ENCODE measurements at regions not wholly inside any gene's neighbourhood (a gene's known extent, or its start where the extent isn't known, plus 50 kb on each side); places are given as distances from the start of the nearest gene placed in this dataset.

DNA sequence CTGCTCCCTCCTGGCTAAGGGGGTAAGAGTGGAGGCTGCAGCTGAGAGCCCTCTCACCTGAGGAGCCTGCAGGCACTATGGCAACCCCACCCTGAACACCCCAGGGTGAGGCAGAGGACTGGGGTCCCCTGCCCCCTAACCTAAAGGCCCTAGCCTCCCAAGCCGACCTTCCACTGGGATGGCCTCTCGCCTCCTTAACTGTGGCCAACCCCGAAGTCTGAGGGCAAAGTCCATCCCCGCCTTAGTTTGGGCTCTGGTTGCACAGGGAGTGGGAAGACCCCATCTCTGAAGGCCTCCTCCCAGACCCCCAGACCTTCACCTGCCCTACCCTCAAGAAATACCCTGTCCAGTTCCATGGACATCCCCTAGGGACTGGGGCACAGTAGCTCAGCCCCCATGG lies 100.6 kb upstream of the PRR23E start:
- no peaks in the 10 kb centered on the region for H3K36me3 ChIP-seq (ENCODE audit: insufficient read depth, low read length, poor library complexity, severe bottlenecking)
- no peaks in the 10 kb centered on the region for H3K27me3 ChIP-seq (replicated peaks; ENCODE audit: insufficient read depth, low read depth, low read length, poor library complexity)
- no peak overlapping the region for H3K27ac ChIP-seq (ENCODE audit: low read depth, low read length, poor library complexity, severe bottlenecking)
- intact Hi-C loops (cut with micrococcal nuclease; ENCODE audit: unreplicated experiment) = no loop called here
- BruUV-seq (replicated peaks) = no TSS peak
- TF ChIP-seq, protein P1, sequence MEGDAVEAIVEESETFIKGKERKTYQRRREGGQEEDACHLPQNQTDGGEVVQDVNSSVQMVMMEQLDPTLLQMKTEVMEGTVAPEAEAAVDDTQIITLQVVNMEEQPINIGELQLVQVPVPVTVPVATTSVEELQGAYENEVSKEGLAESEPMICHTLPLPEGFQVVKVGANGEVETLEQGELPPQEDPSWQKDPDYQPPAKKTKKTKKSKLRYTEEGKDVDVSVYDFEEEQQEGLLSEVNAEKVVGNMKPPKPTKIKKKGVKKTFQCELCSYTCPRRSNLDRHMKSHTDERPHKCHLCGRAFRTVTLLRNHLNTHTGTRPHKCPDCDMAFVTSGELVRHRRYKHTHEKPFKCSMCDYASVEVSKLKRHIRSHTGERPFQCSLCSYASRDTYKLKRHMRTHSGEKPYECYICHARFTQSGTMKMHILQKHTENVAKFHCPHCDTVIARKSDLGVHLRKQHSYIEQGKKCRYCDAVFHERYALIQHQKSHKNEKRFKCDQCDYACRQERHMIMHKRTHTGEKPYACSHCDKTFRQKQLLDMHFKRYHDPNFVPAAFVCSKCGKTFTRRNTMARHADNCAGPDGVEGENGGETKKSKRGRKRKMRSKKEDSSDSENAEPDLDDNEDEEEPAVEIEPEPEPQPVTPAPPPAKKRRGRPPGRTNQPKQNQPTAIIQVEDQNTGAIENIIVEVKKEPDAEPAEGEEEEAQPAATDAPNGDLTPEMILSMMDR (conservative IDR thresholded peaks at IDR 0.05; ENCODE audit: low read depth, low read length) = no peak
- no peak for TF ChIP-seq EZH2 (IDR thresholded peaks at IDR 0.05; ENCODE audit: borderline replicate concordance, low read depth, low read length, poor library complexity, severe bottlenecking)
- H3K9me3 ChIP-seq (ENCODE audit: low read depth, low read length, poor library complexity, severe bottlenecking) = no peaks in the 10 kb centered on the region
- no peak overlapping the region for H3K4me3 ChIP-seq (ENCODE audit: low read depth, low read length, poor library complexity, severe bottlenecking)
- CTCF ChIA-PET = no interaction called here
- POLR2A ChIA-PET (ENCODE audit: low non-redundant PET) = no interaction called here
- DNase-seq (ENCODE audit: low spot score) = no peak
- no peaks in the 10 kb centered on the region for H3K4me1 ChIP-seq (ENCODE audit: insufficient read depth, low read length, poor library complexity, severe bottlenecking)

DNA sequence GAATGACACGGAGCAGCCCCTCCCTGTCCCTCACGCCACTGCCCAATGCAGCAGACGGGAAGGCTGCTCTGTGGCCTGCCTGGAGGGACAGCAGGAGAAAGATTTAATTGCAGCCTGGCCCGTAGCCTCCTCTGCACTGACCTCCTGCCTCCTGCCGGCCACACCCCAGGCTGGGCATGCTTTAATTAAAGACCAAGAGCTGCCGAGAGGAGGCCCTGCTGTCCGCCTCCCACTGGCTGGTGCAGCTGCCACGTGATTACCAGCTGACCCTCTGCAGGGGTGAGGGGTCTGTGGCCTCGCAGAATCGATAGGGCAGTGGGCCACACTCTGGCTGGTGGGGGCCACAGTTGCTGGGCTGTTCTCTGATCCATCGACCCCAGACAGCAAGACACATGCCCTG lies 100.2 kb upstream of the PRR23E start:
- no peaks in the 10 kb centered on the region for H3K9me3 ChIP-seq (ENCODE audit: low read depth, low read length, poor library complexity, severe bottlenecking)
- no peaks in the 10 kb centered on the region for H3K36me3 ChIP-seq (ENCODE audit: insufficient read depth, low read length, poor library complexity, severe bottlenecking)
- no peak for DNase-seq (ENCODE audit: low spot score)
- CTCF ChIA-PET = no interaction called here
- no peak overlapping the region for H3K27ac ChIP-seq (ENCODE audit: low read depth, low read length, poor library complexity, severe bottlenecking)
- intact Hi-C loops (cut with micrococcal nuclease; ENCODE audit: unreplicated experiment) = no loop called here
- no peaks in the 10 kb centered on the region for H3K4me1 ChIP-seq (ENCODE audit: insufficient read depth, low read length, poor library complexity, severe bottlenecking)
- TF ChIP-seq, protein P1 (conservative IDR thresholded peaks at IDR 0.05; ENCODE audit: low read depth, low read length) = no peak
- no peak for TF ChIP-seq EZH2 (IDR thresholded peaks at IDR 0.05; ENCODE audit: borderline replicate concordance, low read depth, low read length, poor library complexity, severe bottlenecking)
- no peak overlapping the region for H3K4me3 ChIP-seq (ENCODE audit: low read depth, low read length, poor library complexity, severe bottlenecking)
- BruUV-seq (replicated peaks) = no TSS peak
- POLR2A ChIA-PET (ENCODE audit: low non-redundant PET) = no interaction called here
- no peaks in the 10 kb centered on the region for H3K27me3 ChIP-seq (replicated peaks; ENCODE audit: insufficient read depth, low read depth, low read length, poor library complexity)

DNA sequence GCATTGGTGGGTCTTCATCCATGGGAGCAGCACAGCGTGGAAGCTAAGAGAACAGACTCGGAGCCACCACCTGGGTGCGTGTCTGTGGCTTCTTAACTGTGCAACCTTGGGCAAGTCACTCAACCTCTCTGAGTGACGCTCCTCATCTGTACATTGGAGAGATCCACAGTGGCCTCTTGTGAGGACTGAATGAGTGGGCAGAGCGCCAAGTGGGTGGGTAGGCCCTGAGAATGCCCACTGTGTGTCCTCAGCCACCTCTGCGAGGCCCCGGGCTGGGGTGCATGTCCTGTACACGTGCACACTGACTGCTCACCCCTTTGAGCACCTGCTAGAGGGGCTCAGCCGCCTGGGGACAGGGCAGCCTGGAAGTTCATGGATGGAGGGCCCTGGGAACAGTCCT lies 99.6 kb upstream of the PRR23E start:
- Histone ChIP-seq H3K27me3 (replicated peaks; ENCODE audit: insufficient read depth, low read depth, low read length, poor library complexity) (no peaks in the 10 kb centered on the region), H3K27ac (ENCODE audit: low read depth, low read length, poor library complexity, severe bottlenecking) (no peak overlapping the region), H3K4me3 (ENCODE audit: low read depth, low read length, poor library complexity, severe bottlenecking) (no peak overlapping the region), H3K9me3 (ENCODE audit: low read depth, low read length, poor library complexity, severe bottlenecking) (no peaks in the 10 kb centered on the region), H3K36me3 (ENCODE audit: insufficient read depth, low read length, poor library complexity, severe bottlenecking) (no peaks in the 10 kb centered on the region), H3K4me1 (ENCODE audit: insufficient read depth, low read length, poor library complexity, severe bottlenecking) (no peaks in the 10 kb centered on the region)
- DNase-seq (ENCODE audit: low spot score) = no peak
- POLR2A ChIA-PET (ENCODE audit: low non-redundant PET) = no interaction called here
- intact Hi-C loops (cut with micrococcal nuclease; ENCODE audit: unreplicated experiment) = no loop called here
- CTCF ChIA-PET = no interaction called here
- BruUV-seq (replicated peaks) = no TSS peak
- TF ChIP-seq, protein P1 (conservative IDR thresholded peaks at IDR 0.05; ENCODE audit: low read depth, low read length) = no peak
- TF ChIP-seq EZH2 (IDR thresholded peaks at IDR 0.05; ENCODE audit: borderline replicate concordance, low read depth, low read length, poor library complexity, severe bottlenecking) = no peak
